DLD1 (cell line): ENCODE measurements at regions not wholly inside any gene's neighbourhood (a gene's known extent, or its start where the extent isn't known, plus 50 kb on each side); places are given as distances from the start of the nearest gene placed in this dataset.

Experiments
- in situ Hi-C: cut with HindIII; loops from 2 replicates; pipeline ENCODE4 v1.10.0; 2017; ENCODE audit warnings: low sequenced_read_pairs

DNA sequence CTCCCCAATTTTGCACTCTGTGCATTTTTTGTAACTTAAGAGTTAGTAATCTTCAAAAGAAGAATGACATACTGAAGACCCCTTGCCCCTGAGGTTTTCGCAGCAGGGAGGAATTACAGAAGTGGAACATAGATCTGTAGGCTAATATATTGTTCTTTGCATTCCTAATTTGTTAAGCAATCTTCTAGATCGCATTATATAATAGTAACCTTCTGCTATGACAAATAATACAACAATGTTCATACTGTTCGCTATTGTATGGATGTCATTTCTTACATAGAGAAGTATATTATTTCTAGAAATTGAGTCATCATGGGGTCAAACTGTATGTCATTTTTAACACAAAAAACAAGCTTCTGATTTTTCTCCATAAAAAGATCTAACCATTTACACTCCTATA, 95.8 kb upstream of the TGFBR2 start:
- in situ Hi-C loops, result loop anchor here (5.0 kb wide), 1 partner anchor 52 kb away; no protein-coding TSS in a partner anchor

DNA sequence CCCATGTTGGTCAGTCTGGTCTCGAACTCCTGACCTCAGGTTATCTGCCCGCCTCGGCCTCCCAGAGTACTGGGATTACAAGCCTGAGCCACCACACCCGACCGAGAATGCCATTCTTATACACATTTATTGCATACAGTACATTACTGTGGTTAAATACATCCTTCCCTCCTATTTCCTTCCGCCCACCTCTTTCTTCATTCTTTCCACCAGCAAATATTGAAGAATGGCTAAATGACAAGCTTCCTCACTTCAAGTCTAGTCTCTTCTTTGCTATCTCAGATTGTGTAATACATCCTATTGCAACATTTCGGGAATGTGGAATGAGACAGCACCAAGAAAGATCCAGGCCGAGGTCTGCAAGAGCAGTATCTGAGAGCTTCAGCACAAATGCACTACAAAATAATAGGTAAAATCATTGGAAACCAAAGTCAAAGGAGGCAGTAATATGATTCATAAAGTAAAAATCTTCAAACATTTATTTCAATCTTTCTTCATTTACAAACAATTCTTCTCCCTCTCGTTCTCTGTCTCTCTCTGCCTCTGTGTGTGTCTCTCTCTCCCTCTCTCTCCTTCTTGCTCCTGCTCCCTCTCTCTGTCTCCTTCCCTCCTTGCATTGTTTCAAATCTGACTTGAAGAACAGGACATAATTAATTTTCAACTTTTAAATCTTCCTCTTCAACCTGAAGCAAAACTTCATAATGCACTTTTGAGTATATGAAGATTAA, 94.7 kb upstream of the TGFBR2 start:
- in situ Hi-C loops, result loop anchor here (5.0 kb wide), 1 partner anchor 51 kb away; no protein-coding TSS in a partner anchor

DNA sequence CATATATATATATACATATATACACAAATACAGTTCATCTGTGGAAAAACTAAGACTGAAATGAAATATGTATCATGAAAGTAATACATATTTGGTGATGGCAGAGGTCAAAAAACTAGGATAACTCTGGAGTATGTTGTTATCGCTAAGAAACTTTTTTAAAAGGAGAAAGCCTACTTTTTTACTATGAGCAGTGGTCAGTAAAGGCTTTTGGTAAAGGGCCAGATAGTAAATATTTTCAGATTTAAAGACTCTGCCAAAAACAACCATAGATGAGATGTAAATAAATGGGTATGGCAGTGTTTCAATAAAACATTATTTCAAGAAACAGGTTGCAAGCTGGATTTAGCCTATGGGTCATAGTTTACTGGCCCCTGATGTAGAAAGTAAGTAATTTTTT, 93.8 kb upstream of the TGFBR2 start:
- in situ Hi-C loops, result loop anchor here (5.0 kb wide), 1 partner anchor 50 kb away; no protein-coding TSS in a partner anchor

DNA sequence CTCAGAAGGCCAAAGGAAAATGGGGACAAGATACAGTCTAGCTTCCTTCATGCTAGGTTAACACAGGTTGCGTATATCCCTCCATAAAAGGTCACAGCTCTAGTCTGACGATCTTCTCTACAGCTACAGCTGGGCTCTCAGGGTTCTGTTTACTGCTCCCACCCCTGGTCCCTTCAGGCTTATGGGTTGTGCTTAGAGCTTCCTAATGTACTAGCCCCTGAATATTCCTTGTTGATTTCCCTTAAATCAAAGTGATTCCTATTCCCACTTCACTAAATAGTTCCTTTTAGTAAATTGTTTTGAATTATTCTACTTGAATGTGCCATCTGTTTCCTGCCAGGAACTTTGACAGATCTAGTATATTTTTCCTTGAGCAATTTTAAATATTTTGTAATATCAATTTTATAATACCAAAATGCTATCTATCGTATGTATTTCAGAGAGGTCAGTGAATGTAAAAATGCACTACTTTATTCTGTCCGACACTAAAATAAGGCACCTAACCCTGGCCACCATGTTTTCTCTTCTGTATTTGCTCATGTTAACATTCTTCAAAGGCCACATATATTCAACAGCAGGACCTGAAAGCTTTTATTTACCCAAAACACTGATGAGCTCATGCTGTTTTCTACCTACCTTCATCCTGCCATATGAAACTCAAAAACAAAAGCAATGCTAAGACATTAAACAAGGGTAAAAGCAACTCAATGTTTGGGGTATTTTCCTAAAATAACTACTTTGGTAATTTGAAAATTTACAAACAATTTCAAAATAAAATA, 92.8 kb upstream of the TGFBR2 start:
- in situ Hi-C loops, result loop anchor here (5.0 kb wide), 1 partner anchor 49 kb away; no protein-coding TSS in a partner anchor

DNA sequence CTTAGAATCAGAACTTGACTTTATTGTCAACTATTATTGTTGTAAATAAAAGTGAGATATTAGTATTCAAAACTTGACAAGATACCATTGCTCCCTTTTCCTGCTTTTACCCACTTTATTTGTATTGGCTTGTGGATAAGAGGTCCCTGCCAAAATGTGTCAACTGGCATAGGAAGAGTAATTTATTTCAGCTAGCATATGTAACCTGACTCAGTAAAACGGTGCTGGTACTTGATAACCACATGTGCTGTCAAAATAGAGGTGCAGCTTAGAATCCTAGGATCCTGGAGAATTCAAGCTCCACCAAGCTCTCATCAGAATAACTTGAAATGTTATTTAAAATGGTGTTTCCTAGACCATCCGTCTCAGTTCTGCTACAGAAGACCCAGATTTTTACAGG, 90.2 kb upstream of the TGFBR2 start:
- in situ Hi-C loops, result no loop called here

DNA sequence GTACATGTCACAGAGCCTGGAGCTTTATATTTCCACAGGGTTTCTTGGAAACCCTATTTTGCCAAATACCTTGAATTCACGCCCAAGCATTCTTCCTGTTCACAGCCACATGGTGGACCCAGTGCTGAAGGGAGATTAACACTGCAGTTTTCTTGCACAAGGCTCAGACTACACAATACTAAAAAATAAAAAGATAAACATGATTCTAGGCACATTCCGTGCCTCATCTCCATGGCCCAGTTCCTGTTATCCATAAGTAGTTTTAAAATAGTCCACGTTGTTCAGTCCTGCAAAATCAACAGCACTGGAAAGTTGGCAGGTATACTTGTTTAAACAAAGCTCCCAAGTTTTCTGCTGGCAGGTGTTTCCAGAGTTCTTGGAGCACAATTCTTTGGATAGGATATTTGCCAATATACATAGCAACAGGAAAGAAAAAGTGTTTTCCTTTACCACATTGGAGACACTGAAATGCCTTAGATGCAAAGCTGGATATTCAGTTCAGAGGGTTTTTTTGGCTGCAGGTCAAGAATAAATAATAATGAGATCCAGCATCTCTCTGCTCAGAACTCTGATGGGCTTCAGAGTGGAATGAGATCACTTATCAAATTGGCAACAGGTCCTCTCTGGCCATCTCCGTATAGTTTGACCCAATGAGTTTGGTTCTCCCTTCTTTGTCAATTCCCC, 88.1 kb upstream of the TGFBR2 start:
- in situ Hi-C loops, result no loop called here

DNA sequence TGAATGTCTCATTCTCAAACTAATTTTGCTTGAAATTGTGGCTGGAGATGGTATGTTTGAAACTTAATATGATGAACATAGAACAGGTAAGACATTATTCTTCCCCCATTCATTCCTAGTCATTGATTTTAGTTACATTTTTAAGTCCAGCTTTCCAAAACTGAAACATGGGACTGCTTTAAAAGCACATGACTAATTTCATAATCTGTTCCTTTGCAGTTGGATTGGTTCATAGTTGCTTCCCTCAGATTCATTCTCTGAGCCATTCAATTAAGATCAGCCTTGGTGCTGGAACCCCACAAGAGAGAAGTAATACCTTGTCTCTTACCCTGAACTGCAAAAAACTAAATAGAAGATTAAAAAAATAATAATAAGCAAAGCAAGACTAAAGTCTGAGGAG, 87.5 kb upstream of the TGFBR2 start:
- in situ Hi-C loops, result no loop called here

DNA sequence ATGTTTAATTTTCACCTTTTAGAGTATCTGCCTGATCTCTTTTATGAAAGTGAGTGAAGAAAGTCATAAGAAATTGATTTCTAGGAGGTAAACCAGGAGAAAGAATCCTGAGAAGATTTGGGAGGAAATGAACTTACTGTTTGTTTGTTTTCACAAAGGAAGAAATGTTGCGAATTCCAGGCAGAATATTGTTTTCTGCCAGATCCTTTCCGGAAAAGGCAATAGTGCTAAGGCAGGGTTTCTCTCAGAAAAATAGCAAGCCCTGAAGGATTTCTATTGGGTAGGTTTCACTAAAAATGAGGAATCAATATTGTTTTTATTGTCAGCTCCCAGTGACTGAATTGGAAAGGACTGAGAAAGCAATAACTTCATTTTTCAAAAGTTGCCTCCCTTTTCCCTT, 85.7 kb upstream of the TGFBR2 start:
- in situ Hi-C loops, result no loop called here

DNA sequence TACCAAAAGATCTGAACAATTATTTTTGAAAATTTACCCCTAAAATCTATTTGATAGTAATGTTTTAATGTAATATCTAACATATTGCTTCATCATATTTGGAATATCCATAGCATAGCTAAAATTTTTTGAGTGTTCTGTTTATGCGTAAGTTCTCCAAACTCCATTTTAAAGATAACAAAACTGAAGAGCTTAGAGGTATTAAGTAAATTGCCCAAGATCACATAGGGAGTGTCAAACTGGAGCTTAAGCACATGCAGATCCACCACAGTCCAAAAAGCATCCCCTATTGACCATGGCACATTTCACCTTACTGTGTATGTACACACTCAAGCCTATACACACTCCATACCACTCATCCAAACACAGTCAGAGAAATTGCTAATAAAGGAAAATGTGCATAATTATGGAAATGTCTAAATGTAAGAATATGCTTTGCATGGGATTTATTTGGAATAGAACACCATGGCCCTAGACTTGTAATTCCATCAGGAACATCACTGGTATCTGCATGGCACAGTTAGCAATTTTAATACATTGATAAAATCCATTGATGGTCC, 85.2 kb upstream of the TGFBR2 start:
- in situ Hi-C loops, result no loop called here

DNA sequence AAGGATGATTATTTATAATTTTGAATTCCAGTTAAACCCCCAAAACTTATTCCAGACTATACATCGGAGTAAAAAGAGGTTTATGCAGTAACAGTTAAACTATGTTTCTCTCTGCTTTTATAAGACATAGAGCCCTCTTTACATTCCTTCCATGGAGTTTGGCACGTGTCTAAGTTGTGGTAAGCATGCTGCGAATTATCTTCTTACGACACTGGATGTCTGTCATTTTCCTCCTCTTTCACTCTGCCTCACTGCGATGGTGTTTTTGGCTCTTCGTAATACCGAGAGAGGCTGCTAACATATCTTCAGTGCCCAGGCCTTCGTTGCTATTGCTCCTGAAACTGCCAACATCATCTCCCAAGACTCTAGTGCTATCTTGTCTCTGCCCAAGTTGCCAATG, 83.9 kb upstream of the TGFBR2 start:
- in situ Hi-C loops, result no loop called here

DNA sequence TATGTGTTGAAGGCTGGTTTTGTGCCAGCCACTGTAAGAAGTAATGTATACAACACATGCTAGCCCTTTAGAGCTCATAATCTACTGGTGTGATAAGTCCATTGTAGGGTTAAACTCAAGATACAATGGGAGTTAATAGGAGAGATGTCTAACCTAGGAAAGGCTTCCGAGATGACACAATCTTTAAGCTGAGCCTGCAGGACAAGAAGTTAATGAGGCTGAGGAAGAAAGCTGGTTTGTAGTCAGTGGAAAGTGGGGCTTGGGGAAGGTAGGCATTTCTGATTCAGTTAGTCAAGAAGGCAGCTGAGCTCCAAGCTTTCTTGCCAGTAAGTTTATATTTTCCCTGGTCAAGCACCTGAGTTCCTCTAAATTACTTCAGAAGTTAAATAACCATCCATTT, 83.0 kb upstream of the TGFBR2 start:
- in situ Hi-C loops, result no loop called here

DNA sequence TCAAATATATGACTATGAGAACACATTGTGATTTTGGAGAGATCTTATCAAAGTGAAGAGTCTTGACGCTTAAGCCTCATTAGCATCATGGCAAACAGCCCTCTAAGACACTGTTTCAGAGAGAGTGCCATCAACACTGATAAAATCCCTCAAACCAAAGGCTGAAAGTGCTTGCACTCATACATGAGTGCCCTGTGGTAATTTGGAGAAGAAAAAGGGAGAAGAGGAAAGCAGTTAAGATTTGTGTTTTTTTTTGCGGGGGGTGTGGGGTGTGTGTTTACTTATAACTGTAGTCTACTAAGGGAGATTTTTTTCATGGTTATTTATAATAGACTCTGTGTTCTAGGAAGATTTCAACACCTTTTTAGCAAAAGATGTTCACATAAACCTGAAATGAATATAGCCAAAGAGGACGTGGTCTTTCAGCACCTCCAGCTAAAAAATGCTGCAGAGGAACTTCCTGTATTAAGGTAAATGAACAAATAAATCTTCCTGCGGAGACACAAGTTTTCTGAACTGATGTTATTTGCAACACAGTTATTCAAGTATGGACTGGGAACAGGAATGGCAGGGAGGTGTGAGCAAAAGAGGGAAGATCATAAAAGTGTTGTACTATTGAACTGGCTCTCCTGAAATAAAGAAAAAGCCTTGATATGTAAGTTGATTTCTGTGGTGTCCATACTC, 81.9 kb upstream of the TGFBR2 start:
- in situ Hi-C loops, result no loop called here

DNA sequence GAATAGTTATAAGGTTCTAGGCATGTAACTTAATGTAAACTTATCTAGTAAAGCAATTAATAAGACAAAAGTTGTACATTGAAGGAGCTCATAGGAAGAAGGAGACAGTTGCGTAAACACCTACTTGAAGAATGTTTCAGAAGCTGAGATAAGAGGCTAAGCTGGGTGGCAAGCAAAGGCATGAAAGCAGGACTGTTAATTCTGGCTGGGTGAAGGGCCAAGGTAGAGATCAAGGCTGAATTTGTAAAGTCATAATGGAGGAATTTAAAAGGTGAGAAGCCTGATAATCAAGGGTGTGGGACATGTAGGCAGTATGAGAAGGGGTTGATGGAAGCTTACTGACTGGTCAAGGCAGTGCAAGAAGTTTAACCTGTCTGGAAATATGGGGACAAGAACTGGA, 80.4 kb upstream of the TGFBR2 start:
- in situ Hi-C loops, result no loop called here

DNA sequence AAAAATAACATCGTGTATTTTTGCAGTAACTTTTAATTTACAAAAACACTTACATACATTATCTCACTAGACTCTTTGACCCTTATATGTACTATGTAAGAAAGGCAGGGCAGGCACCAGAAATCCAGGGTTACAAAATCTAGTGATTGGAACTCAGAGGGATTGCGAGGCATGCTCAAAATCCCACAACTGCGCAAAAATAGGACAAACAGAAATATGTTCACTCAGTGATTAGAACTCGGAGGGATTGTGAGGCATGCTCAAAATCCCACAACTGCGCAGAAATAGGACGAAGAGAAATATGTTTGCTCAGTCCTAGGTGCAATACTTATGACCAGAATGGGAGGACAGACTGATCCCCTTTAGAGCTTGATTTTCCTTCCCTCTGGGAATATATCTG, 79.2 kb upstream of the TGFBR2 start:
- in situ Hi-C loops, result no loop called here

DNA sequence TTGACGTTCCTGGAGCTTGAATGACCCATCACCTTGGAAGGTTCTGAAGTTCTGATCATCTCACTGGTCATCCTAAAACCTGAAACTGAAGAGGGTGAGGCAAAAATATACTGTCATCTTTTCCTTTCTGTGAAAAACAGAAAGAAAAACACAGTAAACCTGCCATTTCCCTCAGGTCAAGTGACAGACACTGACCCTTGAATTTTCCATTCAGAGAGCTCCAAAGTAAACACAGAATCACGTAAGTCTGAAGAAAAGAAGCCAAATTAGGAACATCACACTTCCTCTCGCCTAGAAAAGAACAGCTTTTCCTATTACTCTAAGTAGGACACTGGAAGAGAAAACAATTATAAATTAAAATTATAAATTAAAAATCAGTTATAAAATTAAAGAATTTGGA, 78.7 kb upstream of the TGFBR2 start:
- in situ Hi-C loops, result no loop called here

DNA sequence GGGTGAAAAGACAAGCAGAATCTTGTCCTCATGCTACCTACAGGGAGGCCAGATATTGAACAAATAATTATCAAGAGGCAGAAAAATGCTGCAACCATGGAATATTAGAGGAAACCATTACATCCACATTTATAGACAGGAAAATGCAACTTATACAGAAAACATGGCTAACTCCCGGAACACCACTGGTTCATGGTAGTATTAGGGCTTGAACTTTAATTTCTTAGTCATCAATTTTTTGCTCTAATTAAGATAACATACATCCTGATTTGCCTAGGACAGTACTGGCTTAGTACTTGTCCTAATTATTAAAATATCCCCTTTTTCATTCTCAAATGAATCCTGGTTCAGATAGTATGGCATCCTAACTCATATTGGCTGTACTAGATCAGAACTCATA, 76.3 kb upstream of the TGFBR2 start:
- in situ Hi-C loops, result no loop called here

DNA sequence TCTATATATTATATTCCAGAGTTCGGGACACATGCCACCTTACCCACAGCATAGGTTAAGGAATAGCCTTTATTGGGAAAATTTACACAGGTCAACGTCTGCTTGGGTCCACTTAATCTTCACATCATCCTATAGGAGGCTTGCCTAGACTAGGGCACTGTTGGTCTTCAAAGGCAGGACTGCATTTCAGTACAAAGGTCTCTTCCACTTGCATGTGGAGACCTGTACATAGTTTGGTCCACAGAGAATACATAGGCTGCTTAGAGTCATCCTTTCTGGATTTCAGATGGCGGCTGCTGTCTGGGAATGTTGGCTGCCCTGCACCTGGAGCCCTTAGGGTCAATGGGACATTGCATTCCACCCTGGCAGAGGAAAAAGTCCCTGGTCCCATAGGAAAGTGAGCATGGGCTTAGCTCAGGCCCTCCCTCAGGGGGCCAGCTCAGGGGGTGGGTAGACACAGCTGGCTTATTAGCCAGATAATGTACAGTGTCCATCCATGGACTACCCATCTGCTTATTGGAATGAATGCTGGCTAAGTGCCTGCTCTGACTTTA, 75.3 kb upstream of the TGFBR2 start:
- in situ Hi-C loops, result no loop called here

DNA sequence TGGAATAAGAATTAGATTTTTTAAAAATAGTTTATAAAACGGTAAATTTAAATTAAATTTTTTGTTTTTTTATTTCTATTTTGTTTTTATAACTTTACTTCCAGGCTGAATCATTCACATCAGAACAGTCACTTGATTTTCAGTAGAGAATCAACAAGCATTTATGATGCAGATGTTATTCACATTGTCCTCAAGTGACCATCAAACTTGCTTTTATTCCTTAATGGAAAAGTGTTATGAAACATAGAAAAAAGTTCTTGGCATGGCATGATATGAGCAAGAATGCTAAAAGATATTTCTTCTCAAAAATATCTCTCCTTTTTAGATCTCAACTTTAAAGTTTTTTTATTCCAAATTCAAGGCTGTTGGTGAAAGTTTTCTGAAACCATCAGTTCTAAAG, 70.9 kb upstream of the TGFBR2 start:
- in situ Hi-C loops, result no loop called here

DNA sequence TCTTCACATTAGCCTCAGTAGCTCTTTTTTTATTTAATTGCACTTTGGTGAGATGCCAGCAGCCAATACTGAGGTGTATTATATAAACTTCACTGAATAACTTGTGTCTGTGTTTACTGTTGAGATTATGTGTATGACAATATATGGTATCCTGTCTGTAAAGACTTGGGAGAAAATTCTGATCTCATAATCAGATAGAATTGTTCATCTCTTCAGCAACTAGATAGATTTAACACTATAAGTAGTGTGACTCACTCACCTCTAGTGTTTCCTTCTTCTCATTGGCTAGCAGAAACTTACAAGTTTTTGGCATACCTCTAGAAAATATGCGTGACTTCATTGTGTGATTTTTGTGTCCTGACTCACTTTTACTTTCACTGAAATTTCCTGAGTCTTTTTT, 67.6 kb upstream of the TGFBR2 start:
- in situ Hi-C loops, result no loop called here

DNA sequence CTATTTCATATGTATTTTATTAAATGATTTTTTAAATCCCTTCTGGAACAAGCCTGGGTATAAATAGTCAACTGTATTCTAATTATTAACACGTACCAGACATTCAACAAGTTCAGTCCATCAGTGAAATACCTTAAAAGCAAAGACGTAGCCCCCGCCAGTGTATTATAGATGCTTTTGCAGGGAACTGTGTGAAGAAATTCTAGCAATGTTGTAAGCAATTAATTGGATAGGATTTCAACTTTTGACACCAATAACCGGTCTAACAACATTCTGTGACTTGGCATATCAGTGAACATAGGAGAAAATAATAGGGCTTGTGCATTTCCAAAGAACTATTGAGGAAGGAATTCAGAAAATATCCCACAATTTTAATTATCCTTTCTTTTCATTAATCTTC, 67.2 kb upstream of the TGFBR2 start:
- in situ Hi-C loops, result no loop called here

DNA sequence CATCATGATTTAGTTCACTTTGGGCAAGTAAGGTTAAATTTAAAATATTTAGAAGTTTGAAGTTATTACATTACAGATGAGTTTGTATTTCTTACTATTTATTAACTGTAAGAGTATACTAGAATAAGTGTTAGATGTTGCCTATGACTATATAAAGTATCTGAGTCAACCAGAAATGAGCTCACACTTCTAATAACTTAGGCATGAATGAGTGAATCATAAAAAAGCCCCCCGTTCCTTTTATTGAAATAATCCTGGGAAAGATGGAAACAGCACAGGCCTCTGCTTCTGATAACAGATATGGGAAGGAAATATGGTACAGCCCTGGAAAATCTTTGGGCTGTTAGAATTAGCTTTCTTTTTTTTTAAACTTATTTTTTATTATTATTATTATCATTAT, 66.6 kb upstream of the TGFBR2 start:
- in situ Hi-C loops, result no loop called here
